NCI-H2227 treated with DMSO at 0.1 percent for 48 hours (cell line): ENCODE measurements at regions not wholly inside any gene's neighbourhood (a gene's known extent, or its start where the extent isn't known, plus 50 kb on each side); places are given as distances from the start of the nearest gene placed in this dataset.
A peak's percentile ranks its signal among the peaks of the same experiment; 100 is the strongest.

Experiments
- DNase-seq: peaks from one replicate; lab custom pipeline; 2025; lab: John Stamatoyannopoulos, UW

DNA sequence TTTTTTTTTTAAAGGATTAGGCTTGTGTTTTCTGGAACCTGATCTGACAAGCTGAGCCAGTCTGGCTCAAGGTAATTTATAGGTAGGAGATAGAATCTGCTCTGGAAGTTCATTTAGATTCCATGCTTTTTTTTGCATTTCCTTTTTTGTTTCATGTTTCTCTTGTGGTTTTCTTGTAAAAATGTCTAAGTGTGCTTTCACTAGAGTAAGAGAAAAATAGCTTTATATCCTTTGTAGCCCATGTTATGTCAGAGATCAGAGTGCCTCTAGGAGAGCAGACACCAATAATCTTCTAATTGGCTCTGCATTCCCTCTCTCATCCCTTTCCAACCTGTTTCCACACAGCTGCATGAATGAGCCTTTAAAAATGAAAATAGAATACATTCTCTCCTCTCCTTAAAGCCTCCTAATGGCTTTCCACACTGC lies 389.8 kb upstream of the KCNMB2 start:
- DNase-seq = no peak

GRCh38 chr3:178147001-178147400 lies 389.2 kb upstream of the KCNMB2 start:
- DNase-seq = no peak

- no peak for DNase-seq
These were observed 384.0 kb upstream of the KCNMB2 start for GRCh38 chr3:178152031-178152806.

DNA sequence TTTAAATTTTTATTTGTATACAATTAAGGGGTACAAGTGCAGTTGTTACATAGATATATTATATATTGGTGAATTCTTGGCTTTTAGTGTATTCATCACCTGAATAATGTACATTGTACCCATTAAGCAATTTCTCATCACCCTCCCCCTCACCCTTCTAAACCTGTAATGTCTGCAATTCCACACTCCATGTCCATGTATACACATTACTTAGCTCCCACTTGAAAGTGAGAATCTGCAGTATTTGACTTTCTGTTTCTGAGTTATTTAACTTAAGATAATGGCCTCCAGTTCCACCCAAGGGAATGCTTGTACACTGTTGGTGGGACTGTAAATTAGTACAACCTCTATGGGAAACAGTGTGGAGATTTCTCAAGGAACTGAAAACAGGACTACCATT lies 383.2 kb upstream of the KCNMB2 start:
- DNase-seq = no peak

DNA sequence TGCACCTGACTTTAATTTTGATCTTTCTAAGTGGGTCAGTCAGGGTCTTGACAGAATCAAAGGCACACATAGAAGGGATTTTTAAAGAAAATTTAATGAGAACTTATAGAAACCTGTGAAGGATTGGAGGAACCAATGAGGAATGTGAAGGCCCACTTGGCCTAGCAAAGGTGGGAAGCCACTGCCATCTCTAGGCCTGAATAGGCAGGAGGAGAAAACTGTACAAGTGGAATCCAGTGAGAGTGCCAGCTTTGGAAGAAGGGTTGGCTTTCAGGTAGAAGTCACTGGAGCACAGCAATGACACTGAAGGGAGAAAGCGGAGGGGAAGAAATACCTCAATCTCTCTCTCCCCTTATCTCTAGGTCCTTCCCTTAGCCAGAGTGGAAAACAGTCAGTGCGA lies 380.7 kb upstream of the KCNMB2 start:
- no peak for DNase-seq

GRCh38 chr3:178156301-178156700 lies 379.9 kb upstream of the KCNMB2 start:
- DNase-seq = peak; percentile 9

- DNase-seq = no peak
These were observed 376.5 kb upstream of the KCNMB2 start for GRCh38 chr3:178159691-178160220.

GRCh38 chr3:178169421-178169820 lies 366.8 kb upstream of the KCNMB2 start:
- no peak for DNase-seq

- DNase-seq = no peak
These were observed 365.3 kb upstream of the KCNMB2 start for GRCh38 chr3:178170698-178171535.

- DNase-seq = no peak
These were observed 364.1 kb upstream of the KCNMB2 start for GRCh38 chr3:178172121-178172520.

GRCh38 chr3:178174201-178174915 lies 361.9 kb upstream of the KCNMB2 start:
- DNase-seq = no peak

- no peak for DNase-seq
These were observed 355.1 kb upstream of the KCNMB2 start for GRCh38 chr3:178181088-178181487.

DNA sequence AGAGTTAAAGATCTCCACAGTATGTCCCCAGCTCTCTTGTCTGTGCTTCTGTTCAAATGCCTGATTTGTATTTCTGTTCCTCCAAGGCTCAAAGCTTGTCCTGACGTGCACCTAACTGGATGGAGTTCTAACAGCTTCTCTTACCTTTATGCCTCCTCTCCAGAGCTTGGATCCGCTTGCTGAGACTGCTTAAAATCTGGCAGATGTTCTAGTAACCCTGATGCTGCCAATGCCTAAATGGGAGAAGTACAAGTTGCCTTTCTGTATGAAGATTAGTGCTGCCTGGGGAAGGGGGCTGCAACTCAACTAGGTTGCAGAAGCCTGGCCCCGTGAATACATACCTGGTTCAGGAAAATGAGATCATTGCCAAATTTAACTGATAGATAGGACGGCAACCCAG lies 354.5 kb upstream of the KCNMB2 start:
- DNase-seq = no peak

DNA sequence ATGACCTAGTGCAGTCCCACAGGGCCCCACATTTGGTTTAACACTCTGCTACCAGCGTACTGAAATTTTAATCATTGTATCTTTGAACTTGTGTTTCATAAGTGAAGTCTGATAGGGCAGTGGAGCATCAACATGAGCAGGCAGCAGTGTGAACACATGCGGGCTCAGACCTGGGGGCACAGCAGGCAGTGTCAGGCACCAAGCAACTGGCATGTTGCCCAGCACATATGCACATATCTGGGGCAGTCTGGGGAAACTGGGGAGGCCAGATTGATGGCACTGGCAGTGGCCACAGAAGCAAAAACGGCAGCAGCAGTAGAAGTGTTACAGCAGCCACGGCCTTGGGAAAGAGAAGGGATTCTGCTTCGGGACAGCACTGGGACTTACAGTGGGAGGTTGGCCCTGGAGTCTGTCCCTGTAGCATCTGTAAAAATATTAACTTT lies 353.9 kb upstream of the KCNMB2 start:
- DNase-seq = no peak

- no peak for DNase-seq
These were observed 351.4 kb upstream of the KCNMB2 start for GRCh38 chr3:178184833-178185232.

- no peak for DNase-seq
These were observed 349.6 kb upstream of the KCNMB2 start for GRCh38 chr3:178186666-178187065.

DNA sequence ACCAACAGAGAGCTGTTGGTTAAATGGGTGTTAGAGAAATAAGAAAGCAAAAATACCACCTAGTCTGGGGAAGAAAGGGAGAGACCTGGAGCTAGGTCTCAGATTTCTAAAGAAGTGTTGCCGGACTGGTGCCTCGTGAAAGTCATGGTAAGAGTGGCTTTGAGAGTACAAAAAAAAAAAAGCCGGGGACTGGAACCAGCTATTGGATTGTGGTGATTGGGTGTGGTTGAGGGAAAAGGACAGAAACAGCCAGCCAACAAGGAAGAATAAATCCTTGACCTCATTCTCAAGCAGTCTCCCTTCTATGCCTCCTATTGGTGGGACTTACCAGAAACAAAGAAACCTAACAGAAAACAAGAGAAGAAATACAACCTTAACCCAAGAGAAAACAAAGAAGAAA lies 346.4 kb upstream of the KCNMB2 start:
- no peak for DNase-seq

DNA sequence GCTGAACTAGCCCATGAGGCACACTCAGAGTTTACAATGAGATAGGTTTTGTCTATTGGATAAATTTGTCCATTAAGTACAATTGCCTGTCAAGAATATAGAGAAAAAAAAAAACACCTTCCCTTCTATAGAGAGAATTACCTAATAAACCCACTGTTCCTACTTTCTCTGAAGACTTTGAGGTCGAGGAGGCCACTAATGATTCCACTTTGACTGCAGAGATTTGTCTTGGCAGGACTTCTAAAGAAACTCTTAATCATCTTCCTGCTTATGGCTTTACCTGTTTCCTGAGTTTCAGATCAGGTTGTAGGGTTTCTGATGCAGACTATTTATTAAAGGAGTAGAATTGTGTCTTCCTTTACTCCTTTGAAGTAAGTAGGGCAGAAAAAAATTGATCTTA lies 342.4 kb upstream of the KCNMB2 start:
- no peak for DNase-seq

DNA sequence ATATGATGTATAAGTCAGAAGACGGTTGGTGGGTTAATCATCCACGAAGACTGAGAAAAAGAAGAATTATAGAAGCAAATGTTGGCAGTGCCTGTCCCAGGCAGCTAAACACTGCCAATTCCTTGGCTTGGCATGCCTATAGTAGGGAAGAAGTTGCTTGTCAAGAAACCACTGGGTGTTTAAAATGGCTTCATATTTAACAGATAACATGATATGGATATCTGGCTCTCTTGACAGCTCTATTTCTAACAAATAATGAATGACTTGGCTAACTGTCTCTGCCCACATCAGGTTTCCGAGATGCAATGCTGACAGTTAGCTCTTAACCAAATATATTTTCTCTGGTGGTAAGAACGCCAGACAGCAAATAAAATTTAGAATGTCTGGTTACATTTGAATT lies 341.7 kb upstream of the KCNMB2 start:
- DNase-seq = no peak

DNA sequence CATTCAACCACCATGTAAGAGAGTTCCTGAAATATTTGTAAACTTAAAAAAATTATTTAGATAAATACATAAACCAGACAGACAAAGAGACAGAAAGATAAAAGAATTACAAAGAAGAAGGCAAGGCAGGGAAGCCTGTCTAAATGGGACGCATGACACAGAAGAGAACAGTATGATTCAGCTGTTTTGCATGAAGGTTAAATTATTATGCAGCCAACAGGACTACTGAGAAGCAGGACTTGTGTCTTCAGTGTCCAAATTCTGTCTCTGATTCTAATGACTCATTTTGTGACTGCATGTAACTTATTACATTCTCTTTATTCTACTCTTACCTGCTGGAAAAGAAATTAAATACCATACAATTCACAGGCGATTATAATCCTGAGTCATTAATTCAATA lies 340.4 kb upstream of the KCNMB2 start:
- DNase-seq = no peak

GRCh38 chr3:178198329-178198728 lies 337.9 kb upstream of the KCNMB2 start:
- no peak for DNase-seq

DNA sequence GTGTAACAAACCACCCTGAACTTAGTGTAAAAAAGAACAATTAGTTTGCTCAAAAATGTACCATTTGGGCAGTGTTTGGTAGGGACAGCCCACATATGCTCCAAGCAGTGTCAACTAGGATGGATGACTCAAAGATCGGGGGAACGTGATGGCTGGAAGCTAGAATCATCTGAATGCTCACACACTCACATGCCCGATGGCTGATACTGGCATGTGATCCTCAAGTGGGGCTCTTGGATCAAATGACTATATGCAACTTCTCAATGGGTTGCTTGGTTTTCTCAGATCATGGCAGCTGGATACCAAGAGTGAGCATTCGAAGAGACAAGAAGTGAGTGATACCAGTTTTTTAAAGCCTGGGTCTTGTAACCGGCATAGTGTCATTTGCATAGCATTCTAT lies 335.9 kb upstream of the KCNMB2 start:
- DNase-seq = no peak
